WTC11 (cell line): ENCODE measurements at regions not wholly inside any gene's neighbourhood (a gene's known extent, or its start where the extent isn't known, plus 50 kb on each side); places are given as distances from the start of the nearest gene placed in this dataset.

Experiments
- ATAC-seq: fragments of 200-7000 bp; cut with Tn5 transposase; 2 replicates; pipeline ENCODE4 v1.10.0; 2021; ENCODE audit warnings: mild to moderate bottlenecking, moderate library complexity
- CTCF ChIA-PET: fragments of 300-600 bp; sonication (Branson Sonifier 250); formaldehyde crosslinking; loops from one replicate; lab custom pipeline; 2021; ENCODE audit warnings: antibody characterized with exemption; lab: Charles Lee
- POLR2A ChIA-PET: fragments of 350-600 bp; sonication (Branson Sonifier 250); formaldehyde crosslinking; loops from one replicate; lab custom pipeline; 2021; ENCODE audit warnings: antibody characterized with exemption; lab: Charles Lee
- DNase-seq: peaks from one replicate; pipeline ENCODE4 v3.0.0; 2021; ENCODE audit warnings: low spot score
- H3K27ac Mint-ChIP-seq: 2 replicates; pipeline ENCODE4 v1.8.0; 2021; ENCODE audit warnings: mixed read lengths
- H3K27me3 Mint-ChIP-seq: 2 replicates; pipeline ENCODE4 v1.8.0; 2021; ENCODE audit warnings: low read depth, mild to moderate bottlenecking, moderate library complexity, mixed read lengths
- H3K36me3 Mint-ChIP-seq: 2 replicates; pipeline ENCODE4 v1.8.0; 2021; ENCODE audit warnings: mixed read lengths
- H3K4me1 Mint-ChIP-seq: 2 replicates; pipeline ENCODE4 v1.8.0; 2022; ENCODE audit warnings: mixed read lengths
- H3K4me3 Mint-ChIP-seq: 2 replicates; pipeline ENCODE4 v1.8.0; 2021; ENCODE audit warnings: mild to moderate bottlenecking, moderate library complexity, mixed read lengths
- H3K9me3 Mint-ChIP-seq: 2 replicates; pipeline ENCODE4 v1.8.0; 2021; ENCODE audit warnings: mixed read lengths
- CREM ChIP-seq: sonication (generic); formaldehyde crosslinking; IDR thresholded peaks from 2 replicates; pipeline ENCODE4 v1.8.1; 2022; ENCODE audit warnings: mild to moderate bottlenecking, missing genetic modification reagents, moderate library complexity
- ERG ChIP-seq: fragments of 250-450 bp; sonication (Bioruptor Pico); IDR thresholded peaks from 2 replicates; pipeline ENCODE4 v1.8.0; 2021; ENCODE audit warnings: mild to moderate bottlenecking
- ESRRA ChIP-seq: sonication (generic); formaldehyde crosslinking; IDR thresholded peaks from 2 replicates; pipeline ENCODE4 v1.8.1; 2022; ENCODE audit warnings: mild to moderate bottlenecking, missing genetic modification reagents, borderline replicate concordance
- FOXJ3 ChIP-seq: sonication (generic); formaldehyde crosslinking; IDR thresholded peaks from 2 replicates; pipeline ENCODE4 v1.9.0; 2021; ENCODE audit warnings: missing genetic modification reagents, mild to moderate bottlenecking, borderline replicate concordance
- FOXP1 ChIP-seq: sonication (generic); formaldehyde crosslinking; IDR thresholded peaks from 2 replicates; pipeline ENCODE4 v1.8.0; 2022; ENCODE audit warnings: missing genetic modification reagents, mild to moderate bottlenecking, moderate library complexity, borderline replicate concordance
- FOXP4 ChIP-seq: sonication (generic); formaldehyde crosslinking; IDR thresholded peaks from 2 replicates; pipeline ENCODE4 v1.8.0; 2022; ENCODE audit warnings: mild to moderate bottlenecking, missing genetic modification reagents
- GTF2I ChIP-seq: fragments of 250-450 bp; sonication (Bioruptor Pico); conservative IDR thresholded peaks from 2 replicates; pipeline ENCODE4 v1.4.0; 2021; ENCODE audit warnings: mild to moderate bottlenecking
- HMGA2 ChIP-seq: fragments of 250-450 bp; sonication (Bioruptor Pico); IDR thresholded peaks from 2 replicates; pipeline ENCODE4 v1.4.0; 2021; ENCODE audit warnings: mild to moderate bottlenecking, moderate library complexity
- JUN ChIP-seq: sonication (generic); formaldehyde crosslinking; IDR thresholded peaks from 2 replicates; pipeline ENCODE4 v1.8.0; 2023; ENCODE audit warnings: mild to moderate bottlenecking, missing genetic modification reagents
- PRRX2 ChIP-seq: fragments of 250-450 bp; sonication (Bioruptor Pico); IDR thresholded peaks from 2 replicates; pipeline ENCODE4 v1.8.0; 2021; ENCODE audit warnings: mild to moderate bottlenecking
- RORB ChIP-seq: fragments of 250-450 bp; sonication (Bioruptor Pico); IDR thresholded peaks from 2 replicates; pipeline ENCODE4 v1.9.0; 2021; ENCODE audit warnings: mild to moderate bottlenecking
- SP1 ChIP-seq: sonication (generic); formaldehyde crosslinking; conservative IDR thresholded peaks from 2 replicates; pipeline ENCODE4 v1.8.1; 2022; ENCODE audit warnings: missing genetic modification reagents
- ZBTB21 ChIP-seq: sonication (generic); formaldehyde crosslinking; IDR thresholded peaks from 2 replicates; pipeline ENCODE4 v1.8.1; 2023; ENCODE audit warnings: mild to moderate bottlenecking, missing genetic modification reagents, borderline replicate concordance
- ZNF263 ChIP-seq: sonication (generic); formaldehyde crosslinking; IDR thresholded peaks from 2 replicates; pipeline ENCODE4 v1.8.1; 2022; ENCODE audit warnings: low read depth, mild to moderate bottlenecking, moderate library complexity, missing genetic modification reagents
- ZNF423 ChIP-seq: fragments of 250-450 bp; sonication (Bioruptor Pico); IDR thresholded peaks from 2 replicates; pipeline ENCODE4 v2.1.2; 2022; ENCODE audit warnings: mild to moderate bottlenecking, moderate library complexity
- TF ChIP-seq, protein P1 (sequence below): sonication (generic); formaldehyde crosslinking; IDR thresholded peaks from 2 replicates; pipeline ENCODE4 v1.8.0; 2022; ENCODE audit warnings: mild to moderate bottlenecking, missing genetic modification reagents
- TF ChIP-seq, protein P2 (sequence below): sonication (generic); formaldehyde crosslinking; conservative IDR thresholded peaks from 2 replicates; pipeline ENCODE4 v1.8.1; 2022; ENCODE audit warnings: mild to moderate bottlenecking, missing genetic modification reagents
- TF ChIP-seq, protein P3 (sequence below): sonication (generic); formaldehyde crosslinking; IDR thresholded peaks from 2 replicates; pipeline ENCODE4 v1.8.0; 2023; ENCODE audit warnings: missing genetic modification reagents, mild to moderate bottlenecking, borderline replicate concordance
- TF ChIP-seq, protein P4 (sequence below): sonication (generic); formaldehyde crosslinking; IDR thresholded peaks from 2 replicates; pipeline ENCODE4 v1.8.1; 2022; ENCODE audit warnings: mild to moderate bottlenecking, missing genetic modification reagents, moderate library complexity, borderline replicate concordance
- TF ChIP-seq, protein P5 (sequence below): fragments of 250-450 bp; sonication (Bioruptor Pico); IDR thresholded peaks from 2 replicates; pipeline ENCODE4 v2.1.2; 2022; ENCODE audit warnings: mild to moderate bottlenecking, moderate library complexity

DNA sequence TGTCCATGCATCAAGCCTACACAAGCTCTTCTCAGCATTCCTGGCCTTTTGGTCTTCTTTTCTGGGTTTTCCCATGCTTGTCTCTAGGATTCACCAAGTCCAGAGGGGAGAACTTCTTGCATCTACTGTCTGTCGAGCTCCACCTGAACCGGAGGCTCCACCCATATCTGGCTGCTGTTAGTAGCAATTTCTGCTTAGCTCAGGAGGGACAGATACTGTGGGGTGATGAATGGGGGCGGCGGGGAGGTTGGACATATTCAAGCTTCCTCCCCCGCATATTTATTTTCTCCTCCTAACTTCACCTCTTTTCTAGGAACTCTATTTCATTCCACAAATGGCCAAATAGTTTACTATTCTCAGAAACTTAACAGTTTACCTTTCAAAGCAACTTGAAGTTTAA, 163.5 kb downstream of the PTH2R start (continued):
- TF ChIP-seq, protein P1, sequence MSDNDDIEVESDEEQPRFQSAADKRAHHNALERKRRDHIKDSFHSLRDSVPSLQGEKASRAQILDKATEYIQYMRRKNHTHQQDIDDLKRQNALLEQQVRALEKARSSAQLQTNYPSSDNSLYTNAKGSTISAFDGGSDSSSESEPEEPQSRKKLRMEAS, result no peak
- no peak for TF ChIP-seq FOXJ3 (CRISPR knock-in tag)

DNA sequence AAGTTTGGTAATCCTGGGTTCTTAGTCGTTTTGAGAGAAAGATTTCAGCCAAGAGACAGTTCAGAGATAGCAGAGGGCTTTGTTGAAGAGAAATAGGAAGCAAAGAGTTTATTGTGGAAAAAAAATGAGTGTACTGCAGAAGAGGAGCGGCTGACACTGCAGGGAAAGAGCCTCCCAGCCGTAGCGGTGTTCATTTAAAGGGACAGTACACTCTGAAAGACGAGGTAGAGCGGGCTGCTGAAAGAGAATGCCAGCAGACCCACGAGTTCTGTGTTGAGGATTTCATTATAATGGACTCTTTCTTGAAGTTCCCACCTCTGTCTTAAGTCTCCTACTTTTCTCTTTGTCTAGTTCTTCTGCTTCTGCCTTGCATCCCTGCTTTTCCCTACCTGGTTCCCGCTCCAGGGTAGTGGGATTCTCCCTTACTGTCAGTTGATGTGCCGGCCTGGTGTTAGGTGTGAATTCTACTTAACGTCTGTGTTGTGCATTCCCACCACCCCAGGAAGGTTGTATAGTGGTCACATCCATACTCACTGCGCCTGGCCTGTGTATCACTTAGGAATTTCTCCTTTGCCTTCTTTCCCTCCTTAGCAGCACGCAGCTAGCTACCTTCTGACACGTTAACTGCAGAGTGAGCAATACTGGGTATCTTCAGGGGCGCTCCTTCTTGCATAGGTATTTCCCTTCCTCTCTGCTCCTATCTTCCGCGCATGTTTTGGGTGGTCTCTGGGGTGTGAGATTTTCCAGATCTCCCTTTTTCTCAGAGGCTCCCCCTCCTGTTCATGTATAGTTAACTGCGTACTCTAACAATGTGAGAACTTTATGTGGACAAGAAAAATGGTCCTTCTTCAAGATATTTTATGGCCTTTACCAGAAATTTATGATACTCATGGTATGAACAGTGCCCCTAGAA, 164.5 kb downstream of the PTH2R start:
- peaks cover 10% of the 10 kb centered on the region for H3K4me1 Mint-ChIP-seq
- no peak overlapping the region for H3K27ac Mint-ChIP-seq
- no peaks in the 10 kb centered on the region for H3K27me3 Mint-ChIP-seq
- H3K36me3 Mint-ChIP-seq, result no peaks in the 10 kb centered on the region
- peak; percentile 72 for ATAC-seq
- H3K9me3 Mint-ChIP-seq, result no peaks in the 10 kb centered on the region
- TF ChIP-seq HMGA2 (CRISPR knock-in tag) (no peak), ESRRA (no peak), PRRX2 (CRISPR knock-in tag) (no peak), JUN (no peak), FOXP4 (CRISPR knock-in tag) (no peak), GTF2I (CRISPR knock-in tag) (no peak), ZBTB21 (CRISPR knock-in tag) (no peak), CREM (CRISPR knock-in tag) (no peak), ZNF423 (CRISPR knock-in tag) (no peak), RORB (CRISPR knock-in tag) (no peak), FOXP1 (CRISPR knock-in tag) (no peak), ERG (CRISPR knock-in tag) (no peak), SP1 (CRISPR knock-in tag) (no peak), ZNF263 (CRISPR knock-in tag) (no peak)
- TF ChIP-seq, protein P2, sequence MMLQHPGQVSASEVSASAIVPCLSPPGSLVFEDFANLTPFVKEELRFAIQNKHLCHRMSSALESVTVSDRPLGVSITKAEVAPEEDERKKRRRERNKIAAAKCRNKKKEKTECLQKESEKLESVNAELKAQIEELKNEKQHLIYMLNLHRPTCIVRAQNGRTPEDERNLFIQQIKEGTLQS (CRISPR knock-in tag), result no peak
- TF ChIP-seq, protein P3, sequence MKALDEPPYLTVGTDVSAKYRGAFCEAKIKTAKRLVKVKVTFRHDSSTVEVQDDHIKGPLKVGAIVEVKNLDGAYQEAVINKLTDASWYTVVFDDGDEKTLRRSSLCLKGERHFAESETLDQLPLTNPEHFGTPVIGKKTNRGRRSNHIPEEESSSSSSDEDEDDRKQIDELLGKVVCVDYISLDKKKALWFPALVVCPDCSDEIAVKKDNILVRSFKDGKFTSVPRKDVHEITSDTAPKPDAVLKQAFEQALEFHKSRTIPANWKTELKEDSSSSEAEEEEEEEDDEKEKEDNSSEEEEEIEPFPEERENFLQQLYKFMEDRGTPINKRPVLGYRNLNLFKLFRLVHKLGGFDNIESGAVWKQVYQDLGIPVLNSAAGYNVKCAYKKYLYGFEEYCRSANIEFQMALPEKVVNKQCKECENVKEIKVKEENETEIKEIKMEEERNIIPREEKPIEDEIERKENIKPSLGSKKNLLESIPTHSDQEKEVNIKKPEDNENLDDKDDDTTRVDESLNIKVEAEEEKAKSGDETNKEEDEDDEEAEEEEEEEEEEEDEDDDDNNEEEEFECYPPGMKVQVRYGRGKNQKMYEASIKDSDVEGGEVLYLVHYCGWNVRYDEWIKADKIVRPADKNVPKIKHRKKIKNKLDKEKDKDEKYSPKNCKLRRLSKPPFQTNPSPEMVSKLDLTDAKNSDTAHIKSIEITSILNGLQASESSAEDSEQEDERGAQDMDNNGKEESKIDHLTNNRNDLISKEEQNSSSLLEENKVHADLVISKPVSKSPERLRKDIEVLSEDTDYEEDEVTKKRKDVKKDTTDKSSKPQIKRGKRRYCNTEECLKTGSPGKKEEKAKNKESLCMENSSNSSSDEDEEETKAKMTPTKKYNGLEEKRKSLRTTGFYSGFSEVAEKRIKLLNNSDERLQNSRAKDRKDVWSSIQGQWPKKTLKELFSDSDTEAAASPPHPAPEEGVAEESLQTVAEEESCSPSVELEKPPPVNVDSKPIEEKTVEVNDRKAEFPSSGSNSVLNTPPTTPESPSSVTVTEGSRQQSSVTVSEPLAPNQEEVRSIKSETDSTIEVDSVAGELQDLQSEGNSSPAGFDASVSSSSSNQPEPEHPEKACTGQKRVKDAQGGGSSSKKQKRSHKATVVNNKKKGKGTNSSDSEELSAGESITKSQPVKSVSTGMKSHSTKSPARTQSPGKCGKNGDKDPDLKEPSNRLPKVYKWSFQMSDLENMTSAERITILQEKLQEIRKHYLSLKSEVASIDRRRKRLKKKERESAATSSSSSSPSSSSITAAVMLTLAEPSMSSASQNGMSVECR (CRISPR knock-in tag), result no peak
- TF ChIP-seq, protein P1, result no peak
- TF ChIP-seq, protein P4, sequence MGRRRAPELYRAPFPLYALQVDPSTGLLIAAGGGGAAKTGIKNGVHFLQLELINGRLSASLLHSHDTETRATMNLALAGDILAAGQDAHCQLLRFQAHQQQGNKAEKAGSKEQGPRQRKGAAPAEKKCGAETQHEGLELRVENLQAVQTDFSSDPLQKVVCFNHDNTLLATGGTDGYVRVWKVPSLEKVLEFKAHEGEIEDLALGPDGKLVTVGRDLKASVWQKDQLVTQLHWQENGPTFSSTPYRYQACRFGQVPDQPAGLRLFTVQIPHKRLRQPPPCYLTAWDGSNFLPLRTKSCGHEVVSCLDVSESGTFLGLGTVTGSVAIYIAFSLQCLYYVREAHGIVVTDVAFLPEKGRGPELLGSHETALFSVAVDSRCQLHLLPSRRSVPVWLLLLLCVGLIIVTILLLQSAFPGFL (CRISPR knock-in tag), result no peak
- TF ChIP-seq, protein P5, sequence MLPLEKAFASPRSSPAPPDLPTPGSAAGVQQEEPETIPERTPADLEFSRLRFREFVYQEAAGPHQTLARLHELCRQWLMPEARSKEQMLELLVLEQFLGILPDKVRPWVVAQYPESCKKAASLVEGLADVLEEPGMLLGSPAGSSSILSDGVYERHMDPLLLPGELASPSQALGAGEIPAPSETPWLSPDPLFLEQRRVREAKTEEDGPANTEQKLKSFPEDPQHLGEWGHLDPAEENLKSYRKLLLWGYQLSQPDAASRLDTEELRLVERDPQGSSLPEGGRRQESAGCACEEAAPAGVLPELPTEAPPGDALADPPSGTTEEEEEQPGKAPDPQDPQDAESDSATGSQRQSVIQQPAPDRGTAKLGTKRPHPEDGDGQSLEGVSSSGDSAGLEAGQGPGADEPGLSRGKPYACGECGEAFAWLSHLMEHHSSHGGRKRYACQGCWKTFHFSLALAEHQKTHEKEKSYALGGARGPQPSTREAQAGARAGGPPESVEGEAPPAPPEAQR (CRISPR knock-in tag), result no peak
- ChIA-PET POLR2A (no interaction called here), CTCF (interaction anchor here (0.9 kb wide), 1 partner anchor 164 kb away, joined by 3 read pairs; no protein-coding TSS in a partner anchor)
- H3K4me3 Mint-ChIP-seq, result no peak overlapping the region
- no peak for DNase-seq
